OCI-LY1 (cell line): ENCODE measurements at regions not wholly inside any gene's neighbourhood (a gene's known extent, or its start where the extent isn't known, plus 50 kb on each side); places are given as distances from the start of the nearest gene placed in this dataset.

Source experiments
- H2AFZ ChIP-seq: fragments of 200-600 bp; sonication (generic), shearing (Covaris generic); 2 replicates; pipeline ENCODE4 v1.6.0; 2014; ENCODE audit warnings: antibody characterized with exemption, mild to moderate bottlenecking, low read length
- H3F3A ChIP-seq: fragments of 200-600 bp; sonication (generic), shearing (Covaris generic); 2 replicates; pipeline ENCODE4 v1.6.0; 2014; ENCODE audit warnings: mild to moderate bottlenecking, antibody characterized with exemption, low read length, moderate library complexity; ENCODE audit not compliant: insufficient read depth
- H3K27ac ChIP-seq: fragments of 200-600 bp; sonication (generic); 2 replicates; pipeline ENCODE4 v1.5.1; 2014; ENCODE audit warnings: low read length, mixed run types, mild to moderate bottlenecking, low read depth; ENCODE audit not compliant: poor library complexity, severe bottlenecking
- H3K27me3 ChIP-seq: fragments of 200-600 bp; sonication (generic); 2 replicates; pipeline ENCODE4 v1.6.0; 2014; ENCODE audit warnings: antibody characterized with exemption, mild to moderate bottlenecking, low read length, moderate library complexity; ENCODE audit not compliant: insufficient read depth
- H3K36me3 ChIP-seq: fragments of 200-600 bp; sonication (generic); 2 replicates; pipeline ENCODE4 v1.6.1; 2014; ENCODE audit warnings: mild to moderate bottlenecking, antibody characterized with exemption, low read length, moderate library complexity, mixed read lengths; ENCODE audit not compliant: insufficient read depth
- H3K4me1 ChIP-seq: fragments of 200-600 bp; sonication (generic); 2 replicates; pipeline ENCODE4 v1.5.1; 2014; ENCODE audit warnings: mild to moderate bottlenecking, low read length, moderate library complexity; ENCODE audit not compliant: insufficient read depth, severe bottlenecking
- H3K4me2 ChIP-seq: fragments of 200-600 bp; sonication (generic), shearing (Covaris generic); 2 replicates; pipeline ENCODE4 v1.6.1; 2014; ENCODE audit warnings: low read length
- H3K4me3 ChIP-seq: fragments of 200-600 bp; sonication (generic); 2 replicates; pipeline ENCODE4 v1.5.1; 2014; ENCODE audit warnings: low read length, low read depth, mild to moderate bottlenecking, mixed read lengths; ENCODE audit not compliant: poor library complexity, severe bottlenecking
- H3K79me2 ChIP-seq: fragments of 200-600 bp; shearing (Covaris generic); 2 replicates; pipeline ENCODE4 v1.6.1; 2016; ENCODE audit warnings: mixed run types, low read length, mixed read lengths; ENCODE audit not compliant: insufficient read depth
- H3K9ac ChIP-seq: fragments of 200-600 bp; sonication (generic), shearing (Covaris generic); 2 replicates; pipeline ENCODE4 v1.6.1; 2014; ENCODE audit warnings: mild to moderate bottlenecking, low read length, mixed read lengths
- H3K9me2 ChIP-seq: fragments of 200-600 bp; sonication (generic), shearing (Covaris generic); 2 replicates; pipeline ENCODE4 v1.6.1; 2014; ENCODE audit warnings: low read depth, mild to moderate bottlenecking, low read length, mixed read lengths
- H3K9me3 ChIP-seq: fragments of 200-600 bp; shearing (Covaris generic); 2 replicates; pipeline ENCODE4 v1.6.1; 2014; ENCODE audit warnings: low read length, mixed read lengths
- H4K20me1 ChIP-seq: fragments of 200-600 bp; sonication (generic), shearing (Covaris generic); 2 replicates; pipeline ENCODE4 v1.6.0; 2016; ENCODE audit warnings: mild to moderate bottlenecking, low read length; ENCODE audit not compliant: insufficient read depth
- EZH2 ChIP-seq: fragments of 200-600 bp; sonication (generic), shearing (Covaris generic); IDR thresholded peaks from 2 replicates; pipeline ENCODE4 v1.8.0; 2017; ENCODE audit warnings: borderline replicate concordance, mixed run types, mild to moderate bottlenecking, antibody characterized with exemption, low read length, moderate library complexity, mixed read lengths
- TF ChIP-seq, protein P1 (sequence below): fragments of 200-600 bp; sonication (generic), shearing (Covaris generic); IDR thresholded peaks from 2 replicates; pipeline ENCODE4 v1.5.1; 2017; ENCODE audit warnings: mild to moderate bottlenecking, antibody characterized with exemption, low read length, moderate library complexity, mixed read lengths

- Histone ChIP-seq H4K20me1 (no peaks in the 10 kb centered on the region), H3K4me2 (no peak overlapping the region), H3K36me3 (no peaks in the 10 kb centered on the region), H3K4me3 (no peak overlapping the region), H3K9ac (no peak overlapping the region), H3K79me2 (no peaks in the 10 kb centered on the region), H3K4me1 (no peaks in the 10 kb centered on the region), H3F3A (no peaks in the 10 kb centered on the region), H3K27me3 (no peaks in the 10 kb centered on the region), H3K27ac (no peak overlapping the region), H2AFZ (no peak overlapping the region), H3K9me3 (no peaks in the 10 kb centered on the region), H3K9me2 (no peaks in the 10 kb centered on the region)
- TF ChIP-seq, protein P1, sequence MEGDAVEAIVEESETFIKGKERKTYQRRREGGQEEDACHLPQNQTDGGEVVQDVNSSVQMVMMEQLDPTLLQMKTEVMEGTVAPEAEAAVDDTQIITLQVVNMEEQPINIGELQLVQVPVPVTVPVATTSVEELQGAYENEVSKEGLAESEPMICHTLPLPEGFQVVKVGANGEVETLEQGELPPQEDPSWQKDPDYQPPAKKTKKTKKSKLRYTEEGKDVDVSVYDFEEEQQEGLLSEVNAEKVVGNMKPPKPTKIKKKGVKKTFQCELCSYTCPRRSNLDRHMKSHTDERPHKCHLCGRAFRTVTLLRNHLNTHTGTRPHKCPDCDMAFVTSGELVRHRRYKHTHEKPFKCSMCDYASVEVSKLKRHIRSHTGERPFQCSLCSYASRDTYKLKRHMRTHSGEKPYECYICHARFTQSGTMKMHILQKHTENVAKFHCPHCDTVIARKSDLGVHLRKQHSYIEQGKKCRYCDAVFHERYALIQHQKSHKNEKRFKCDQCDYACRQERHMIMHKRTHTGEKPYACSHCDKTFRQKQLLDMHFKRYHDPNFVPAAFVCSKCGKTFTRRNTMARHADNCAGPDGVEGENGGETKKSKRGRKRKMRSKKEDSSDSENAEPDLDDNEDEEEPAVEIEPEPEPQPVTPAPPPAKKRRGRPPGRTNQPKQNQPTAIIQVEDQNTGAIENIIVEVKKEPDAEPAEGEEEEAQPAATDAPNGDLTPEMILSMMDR: no peak
- no peak for TF ChIP-seq EZH2
These were observed 79.9 kb upstream of the MYCBP2 start for GRCh38 chr13:77406644-77407440.

DNA sequence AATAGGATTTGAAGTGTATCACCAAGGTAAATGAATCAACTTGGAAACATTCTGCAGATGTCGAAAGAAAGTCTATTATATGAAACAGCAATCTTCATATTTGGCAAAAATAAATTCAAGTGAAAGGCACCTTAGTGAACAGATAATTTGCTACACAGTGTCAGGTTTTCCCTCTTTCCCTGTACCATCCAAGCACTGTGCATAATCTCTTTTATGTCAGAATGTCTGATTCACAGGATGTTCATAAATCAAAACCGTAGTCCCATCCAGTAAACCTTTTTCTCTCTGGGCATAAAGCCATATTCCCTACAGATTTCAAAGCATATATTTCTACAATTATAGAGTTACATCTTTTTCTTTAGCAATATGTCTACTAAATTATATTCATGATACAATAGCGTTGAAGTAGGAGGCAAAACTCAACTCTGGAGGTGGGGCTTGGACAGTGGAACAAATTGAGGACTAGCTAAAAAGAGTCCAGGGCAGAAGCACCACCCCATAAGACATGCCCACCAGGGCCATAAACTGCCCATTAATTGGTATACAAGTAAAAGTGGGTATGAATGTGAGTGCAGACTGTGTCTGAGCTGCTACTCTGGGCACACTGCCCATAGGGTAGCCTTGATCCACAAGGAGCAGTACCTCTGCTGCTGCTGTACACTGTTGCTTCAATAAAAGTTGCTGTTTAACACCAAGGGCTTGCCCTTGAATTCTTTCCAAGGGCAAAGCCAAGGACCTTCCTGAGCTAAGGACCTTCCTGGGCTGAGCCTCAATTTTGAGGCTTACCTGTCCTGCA, 72.1 kb upstream of the MYCBP2 start:
- Histone ChIP-seq H3K79me2 (no peaks in the 10 kb centered on the region), H3K27ac (no peak overlapping the region), H3K9ac (no peak overlapping the region), H4K20me1 (no peaks in the 10 kb centered on the region), H3K4me3 (no peak overlapping the region), H3K4me2 (no peak overlapping the region), H3K9me3 (no peaks in the 10 kb centered on the region), H3K4me1 (no peaks in the 10 kb centered on the region), H3K9me2 (no peaks in the 10 kb centered on the region), H3F3A (no peaks in the 10 kb centered on the region), H3K27me3 (no peaks in the 10 kb centered on the region), H2AFZ (no peak overlapping the region), H3K36me3 (no peaks in the 10 kb centered on the region)
- TF ChIP-seq, protein P1: no peak
- TF ChIP-seq EZH2: no peak

DNA sequence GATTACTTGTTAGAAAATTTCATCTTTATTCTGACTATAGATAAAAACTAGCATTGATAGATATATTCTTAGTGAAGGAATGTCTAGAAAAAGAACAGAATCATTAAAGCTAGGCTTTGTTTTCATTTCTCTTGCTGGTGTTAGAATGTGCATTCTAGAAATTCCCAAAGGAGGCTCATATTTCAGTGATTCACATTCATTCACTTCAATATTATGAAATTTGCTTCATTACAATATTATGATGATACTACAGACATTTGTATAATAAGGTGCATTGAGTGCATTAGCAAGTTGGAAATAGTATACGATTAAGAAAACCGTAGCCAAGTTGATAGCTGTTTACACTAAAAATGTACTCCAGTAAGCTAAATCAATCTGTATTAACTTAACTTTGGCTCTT, 70.7 kb upstream of the MYCBP2 start:
- no peak overlapping the region for H3K4me2 ChIP-seq
- no peaks in the 10 kb centered on the region for H3F3A ChIP-seq
- H3K36me3 ChIP-seq: no peaks in the 10 kb centered on the region
- H3K9me2 ChIP-seq: no peaks in the 10 kb centered on the region
- no peak overlapping the region for H3K27ac ChIP-seq
- no peak overlapping the region for H2AFZ ChIP-seq
- H3K4me3 ChIP-seq: no peak overlapping the region
- TF ChIP-seq EZH2: no peak
- TF ChIP-seq, protein P1: no peak
- H4K20me1 ChIP-seq: no peaks in the 10 kb centered on the region
- H3K9ac ChIP-seq: no peak overlapping the region
- no peaks in the 10 kb centered on the region for H3K79me2 ChIP-seq
- no peaks in the 10 kb centered on the region for H3K27me3 ChIP-seq
- H3K9me3 ChIP-seq: no peaks in the 10 kb centered on the region
- H3K4me1 ChIP-seq: no peaks in the 10 kb centered on the region
